ENCODE measurements at regions not wholly inside any gene's neighbourhood (a gene's known extent, or its start where the extent isn't known, plus 50 kb on each side); places are given as distances from the start of the nearest gene placed in this dataset.

- TF ChIP-seq GATA2 (IDR thresholded peaks at IDR 0.05; ENCODE audit: low read depth, low read length) (no peak), GATA3 (IDR thresholded peaks at IDR 0.05; ENCODE audit: low read depth, low read length) (no peak)
Measured at GRCh38 chr21:35254765-35255138, 205.7 kb upstream of the RUNX1 start.

All from SH-SY5Y (cell line).